ENCODE measurements at regions not wholly inside any gene's neighbourhood (a gene's known extent, or its start where the extent isn't known, plus 50 kb on each side); places are given as distances from the start of the nearest gene placed in this dataset.

DNA sequence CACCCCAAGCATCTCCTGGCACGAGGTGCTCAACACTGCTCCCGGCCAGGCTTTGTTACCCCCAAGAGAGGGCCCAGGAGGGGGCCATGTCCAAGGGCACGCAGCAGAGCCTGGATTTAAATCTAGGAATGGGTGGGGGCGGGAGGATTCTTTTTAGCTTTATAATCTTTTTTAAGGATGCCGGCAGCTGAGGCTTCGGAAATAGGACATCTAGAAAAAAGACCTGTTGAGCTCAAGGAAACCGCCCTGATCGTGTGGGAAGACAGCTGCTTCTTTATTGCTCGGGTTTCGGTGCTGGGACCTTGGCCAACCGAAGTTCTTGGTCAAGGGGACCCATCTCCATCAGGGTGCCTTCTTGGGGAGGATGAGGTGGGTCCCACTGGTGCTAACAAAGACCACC, 317.9 kb downstream of the CTTN start:
- peaks cover 81% of the 10 kb centered on the region for H3K9me3 ChIP-seq (ENCODE audit: control insufficient read depth, insufficient read depth, low read length)
- H3K4me3 ChIP-seq (ENCODE audit: low read depth, low read length) = no peak overlapping the region
- ChIA-PET POLR2A (no interaction called here), CTCF (interaction anchor here (1.1 kb wide), 1 partner anchor 40 kb away, joined by 3 read pairs; no protein-coding TSS in a partner anchor)
- no peak overlapping the region for H3K27ac ChIP-seq (ENCODE audit: low read depth, low read length)
- TF ChIP-seq, protein P1, sequence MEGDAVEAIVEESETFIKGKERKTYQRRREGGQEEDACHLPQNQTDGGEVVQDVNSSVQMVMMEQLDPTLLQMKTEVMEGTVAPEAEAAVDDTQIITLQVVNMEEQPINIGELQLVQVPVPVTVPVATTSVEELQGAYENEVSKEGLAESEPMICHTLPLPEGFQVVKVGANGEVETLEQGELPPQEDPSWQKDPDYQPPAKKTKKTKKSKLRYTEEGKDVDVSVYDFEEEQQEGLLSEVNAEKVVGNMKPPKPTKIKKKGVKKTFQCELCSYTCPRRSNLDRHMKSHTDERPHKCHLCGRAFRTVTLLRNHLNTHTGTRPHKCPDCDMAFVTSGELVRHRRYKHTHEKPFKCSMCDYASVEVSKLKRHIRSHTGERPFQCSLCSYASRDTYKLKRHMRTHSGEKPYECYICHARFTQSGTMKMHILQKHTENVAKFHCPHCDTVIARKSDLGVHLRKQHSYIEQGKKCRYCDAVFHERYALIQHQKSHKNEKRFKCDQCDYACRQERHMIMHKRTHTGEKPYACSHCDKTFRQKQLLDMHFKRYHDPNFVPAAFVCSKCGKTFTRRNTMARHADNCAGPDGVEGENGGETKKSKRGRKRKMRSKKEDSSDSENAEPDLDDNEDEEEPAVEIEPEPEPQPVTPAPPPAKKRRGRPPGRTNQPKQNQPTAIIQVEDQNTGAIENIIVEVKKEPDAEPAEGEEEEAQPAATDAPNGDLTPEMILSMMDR (IDR thresholded peaks at IDR 0.05; ENCODE audit: low read depth, low read length) = no peak
- no peak for DNase-seq (ENCODE audit: low read depth, low spot score)
- peaks cover 2% of the 10 kb centered on the region for H3K27me3 ChIP-seq (ENCODE audit: control insufficient read depth, insufficient read depth, low read length)

DNA sequence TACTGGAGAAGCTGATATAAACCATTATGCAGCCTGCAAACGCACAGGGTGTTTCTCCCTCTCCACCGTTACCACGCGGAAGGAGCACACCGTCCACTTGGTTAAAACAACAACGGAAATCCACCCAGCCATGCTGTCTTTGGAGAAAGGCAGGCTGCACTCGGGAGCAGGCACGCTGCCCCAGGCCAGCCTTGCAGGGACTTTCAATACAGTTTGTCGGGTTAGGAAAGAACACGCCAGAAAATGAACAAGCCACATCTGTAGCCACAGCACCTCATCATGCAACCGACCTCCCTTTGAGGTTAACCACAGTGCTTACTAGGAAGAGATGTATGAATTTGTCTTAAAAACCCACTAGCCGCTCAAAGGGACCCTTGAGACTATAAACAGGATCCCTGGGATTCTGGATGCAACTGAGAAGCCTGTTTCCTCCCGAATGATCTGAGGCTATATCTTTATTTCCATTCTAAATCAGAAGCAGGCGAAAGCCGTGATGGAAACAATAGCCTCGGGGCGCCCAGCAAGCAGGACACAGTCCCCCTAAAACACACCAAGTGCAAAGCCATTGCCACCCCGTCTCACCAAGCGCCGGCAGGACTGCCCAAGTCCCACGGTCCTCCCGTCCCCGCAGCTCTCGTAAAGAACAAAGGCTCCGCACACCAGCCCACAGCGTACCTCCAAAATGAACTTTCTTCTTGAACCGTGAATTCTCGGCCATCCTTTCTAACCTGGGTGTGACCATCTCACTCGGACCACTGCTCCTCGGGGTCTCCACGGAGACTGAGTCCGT, 318.9 kb downstream of the CTTN start:
- no peak for DNase-seq (ENCODE audit: low read depth, low spot score)
- H3K27ac ChIP-seq (ENCODE audit: low read depth, low read length) = no peak overlapping the region
- H3K27me3 ChIP-seq (ENCODE audit: control insufficient read depth, insufficient read depth, low read length) = peaks cover 2% of the 10 kb centered on the region
- ChIA-PET CTCF (no interaction called here), POLR2A (interaction anchor here (0.7 kb wide), 1 partner anchor 9 kb away, joined by 4 read pairs; no protein-coding TSS in a partner anchor)
- no peak overlapping the region for H3K4me3 ChIP-seq (ENCODE audit: low read depth, low read length)
- H3K9me3 ChIP-seq (ENCODE audit: control insufficient read depth, insufficient read depth, low read length) = peaks cover 80% of the 10 kb centered on the region
- TF ChIP-seq, protein P1 (IDR thresholded peaks at IDR 0.05; ENCODE audit: low read depth, low read length) = no peak

DNA sequence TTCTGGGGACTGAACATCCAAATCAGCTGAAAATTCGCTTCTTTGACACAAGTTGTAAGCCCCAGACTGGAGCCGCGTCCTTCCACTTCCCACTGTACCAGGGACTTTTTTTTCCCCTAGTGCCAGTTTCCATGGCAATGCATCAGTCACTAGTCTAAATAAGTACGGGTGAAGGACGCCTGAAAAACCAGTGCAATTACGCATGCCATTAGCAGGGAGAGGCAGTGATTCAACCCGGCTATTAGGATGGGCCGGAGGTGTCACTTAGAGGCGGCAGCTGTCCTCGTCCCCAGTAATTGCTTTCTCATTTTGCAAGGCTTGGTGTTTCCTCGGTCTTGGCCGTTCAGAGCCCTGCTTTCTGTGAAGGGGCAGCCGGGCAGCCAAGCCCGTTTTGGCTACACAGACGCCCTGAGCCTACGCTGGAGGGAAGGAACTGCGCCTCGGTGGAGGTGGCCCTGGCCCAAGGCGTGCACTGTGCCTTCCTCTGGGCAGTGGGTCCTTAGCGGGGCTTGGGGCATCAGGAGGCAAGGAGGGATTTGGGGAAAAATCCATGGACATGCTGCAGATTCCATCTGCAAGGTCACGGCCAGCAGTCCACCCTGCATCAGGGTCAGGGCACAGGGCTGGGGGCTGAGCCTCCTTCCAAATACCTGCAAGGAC, 319.7 kb downstream of the CTTN start:
- CTCF ChIA-PET = no interaction called here
- POLR2A ChIA-PET = interaction anchor here (0.7 kb wide), 1 partner anchor 8 kb away, joined by 4 read pairs; no protein-coding TSS in a partner anchor
- H3K4me3 ChIP-seq (ENCODE audit: low read depth, low read length) = no peak overlapping the region
- no peak overlapping the region for H3K27ac ChIP-seq (ENCODE audit: low read depth, low read length)
- DNase-seq (ENCODE audit: low read depth, low spot score) = no peak
- TF ChIP-seq, protein P1 (IDR thresholded peaks at IDR 0.05; ENCODE audit: low read depth, low read length) = no peak
- H3K27me3 ChIP-seq (ENCODE audit: control insufficient read depth, insufficient read depth, low read length) = peaks cover 2% of the 10 kb centered on the region
- peaks cover 74% of the 10 kb centered on the region for H3K9me3 ChIP-seq (ENCODE audit: control insufficient read depth, insufficient read depth, low read length)

DNA sequence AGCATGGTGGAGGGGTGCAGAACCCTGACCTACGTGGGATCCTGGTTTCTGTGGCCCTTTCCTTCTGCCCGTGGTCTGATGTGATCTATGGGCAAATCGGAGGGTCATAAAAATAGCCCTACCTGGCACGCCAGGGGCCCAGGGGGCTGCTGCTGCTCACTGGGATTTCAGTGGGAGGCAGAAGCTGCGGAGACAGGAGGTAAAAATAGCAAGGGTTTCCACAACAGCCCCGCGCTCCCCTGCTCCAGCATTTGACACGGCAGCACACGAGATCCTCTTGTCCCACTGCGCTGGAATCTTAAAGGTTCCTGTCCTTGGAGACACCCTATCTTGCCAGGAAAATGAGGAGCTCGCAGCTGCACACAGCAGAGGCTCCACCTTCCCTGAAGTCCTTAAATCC, 321.2 kb downstream of the CTTN start:
- TF ChIP-seq, protein P1 (IDR thresholded peaks at IDR 0.05; ENCODE audit: low read depth, low read length) = no peak
- Histone ChIP-seq H3K4me3 (ENCODE audit: low read depth, low read length) (no peak overlapping the region), H3K27ac (ENCODE audit: low read depth, low read length) (no peak overlapping the region), H3K27me3 (ENCODE audit: control insufficient read depth, insufficient read depth, low read length) (peaks cover 2% of the 10 kb centered on the region), H3K9me3 (ENCODE audit: control insufficient read depth, insufficient read depth, low read length) (peaks cover 66% of the 10 kb centered on the region)
- ChIA-PET POLR2A (no interaction called here), CTCF (no interaction called here)
- no peak for DNase-seq (ENCODE audit: low read depth, low spot score)

DNA sequence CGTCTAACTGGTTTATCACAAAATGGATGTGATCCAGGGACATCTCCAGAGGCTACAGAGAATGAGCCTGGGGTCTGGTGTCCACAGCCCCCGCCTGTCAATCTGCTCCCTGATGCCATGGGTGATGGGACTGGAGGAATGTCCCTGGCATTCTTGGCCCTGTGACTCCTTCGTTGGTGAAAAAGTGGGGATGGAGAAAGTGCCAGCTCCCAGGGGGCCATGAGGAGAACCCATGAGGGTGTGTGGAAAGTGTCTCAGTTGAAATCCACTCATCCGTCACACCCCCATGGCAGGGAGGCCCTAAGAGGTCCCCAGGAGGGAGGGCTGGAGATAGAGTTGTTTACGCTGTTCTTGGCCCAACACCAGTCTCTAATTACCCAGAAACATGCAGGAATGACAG, 322.0 kb downstream of the CTTN start:
- Histone ChIP-seq H3K27me3 (ENCODE audit: control insufficient read depth, insufficient read depth, low read length) (peaks cover 2% of the 10 kb centered on the region), H3K4me3 (ENCODE audit: low read depth, low read length) (no peak overlapping the region), H3K9me3 (ENCODE audit: control insufficient read depth, insufficient read depth, low read length) (peaks cover 65% of the 10 kb centered on the region), H3K27ac (ENCODE audit: low read depth, low read length) (no peak overlapping the region)
- TF ChIP-seq, protein P1 (IDR thresholded peaks at IDR 0.05; ENCODE audit: low read depth, low read length) = no peak
- ChIA-PET POLR2A (no interaction called here), CTCF (no interaction called here)
- no peak for DNase-seq (ENCODE audit: low read depth, low spot score)

All from AG04450 (cell line).